ENCODE measurements at regions not wholly inside any gene's neighbourhood (a gene's known extent, or its start where the extent isn't known, plus 50 kb on each side); places are given as distances from the start of the nearest gene placed in this dataset.

DNA sequence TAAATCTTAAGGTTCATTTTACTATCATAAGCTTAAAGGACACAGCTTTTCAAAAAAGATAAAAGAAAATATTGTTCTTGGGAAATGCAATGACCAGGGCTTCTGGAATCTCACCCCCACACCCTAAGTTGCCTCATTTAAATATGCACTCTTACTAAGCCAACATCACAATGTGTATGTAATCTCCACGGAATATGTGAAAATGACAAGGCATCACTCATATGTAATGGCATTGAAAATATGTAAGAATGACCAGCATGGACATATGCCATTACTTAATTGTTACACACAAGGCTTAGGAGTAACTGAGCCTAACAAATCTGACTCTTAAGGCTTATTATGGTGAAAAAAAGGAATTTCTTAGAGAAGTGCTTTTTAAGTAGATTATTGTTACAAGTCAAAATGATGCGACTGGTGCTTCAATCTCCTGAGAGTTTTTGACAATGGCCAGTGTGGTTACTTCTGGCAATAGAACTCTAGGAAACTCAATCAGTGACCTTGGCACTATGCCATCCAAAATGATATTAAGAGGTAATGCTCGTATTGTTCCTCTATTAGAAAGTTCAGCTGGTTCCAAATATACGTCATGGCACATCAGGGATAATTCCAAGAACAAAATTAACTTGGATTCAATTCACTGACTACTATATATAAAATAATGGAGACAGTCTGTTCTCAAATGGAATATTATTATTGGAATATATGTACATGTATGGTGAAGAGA is 290.0 kb upstream of the PLSCR5 start:
- no peak for DNase-seq

DNA sequence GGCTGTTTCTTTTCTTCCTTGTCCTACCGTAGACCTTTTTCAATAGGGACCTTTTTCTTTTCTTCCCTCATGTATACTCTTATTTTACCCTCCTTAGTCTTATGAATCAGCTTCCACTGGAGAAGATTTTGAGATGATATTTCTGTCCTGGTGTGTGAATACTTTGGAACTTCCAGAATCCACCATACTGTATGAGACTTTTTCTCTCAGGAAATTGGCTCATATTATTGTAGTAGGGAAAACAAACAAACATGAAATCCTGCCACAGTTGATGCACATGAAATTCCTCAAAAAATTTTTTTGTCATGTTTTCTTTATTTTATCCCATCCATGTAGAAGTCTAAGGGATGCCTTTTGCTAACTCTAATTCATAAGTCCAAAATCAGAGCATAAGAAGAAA is 289.3 kb upstream of the PLSCR5 start:
- no peak for DNase-seq

DNA sequence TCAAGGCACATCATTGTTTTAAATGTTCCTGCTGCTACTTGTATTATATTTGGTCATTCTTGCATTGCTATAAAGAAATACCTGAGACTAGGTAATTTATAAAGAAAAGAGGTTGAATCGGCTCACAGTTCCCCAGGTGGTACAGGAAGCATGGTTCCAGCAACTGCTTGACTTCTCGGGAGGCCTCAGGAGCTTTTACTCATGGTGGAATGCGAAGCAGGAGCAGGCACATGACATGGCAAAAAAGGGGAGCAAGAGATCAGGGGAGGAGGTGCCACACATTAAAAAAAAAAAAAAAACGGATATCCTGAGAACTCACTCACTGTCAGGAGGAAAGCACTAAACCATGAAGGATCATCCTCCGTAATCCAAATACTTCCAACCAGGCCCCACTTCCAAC is 286.9 kb upstream of the PLSCR5 start:
- DNase-seq: no peak

DNA sequence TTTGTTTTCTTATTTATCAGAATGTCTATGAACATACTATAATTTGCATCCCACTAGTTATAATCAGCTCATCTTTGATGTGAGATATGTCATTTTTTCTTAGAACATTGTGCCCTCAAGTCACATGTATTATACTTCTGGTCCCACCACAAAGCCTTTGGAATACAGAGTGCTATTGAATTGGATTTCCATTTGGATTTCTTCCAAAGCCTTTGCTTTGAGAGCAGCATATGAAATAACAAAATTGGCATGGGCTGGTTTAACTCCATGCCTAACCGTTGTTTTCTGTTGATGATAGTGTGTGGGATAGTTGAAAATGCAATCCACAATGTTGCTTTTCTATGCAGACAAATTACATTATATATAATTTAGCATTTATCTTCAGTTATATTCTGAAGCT is 284.5 kb upstream of the PLSCR5 start:
- no peak for DNase-seq

DNA sequence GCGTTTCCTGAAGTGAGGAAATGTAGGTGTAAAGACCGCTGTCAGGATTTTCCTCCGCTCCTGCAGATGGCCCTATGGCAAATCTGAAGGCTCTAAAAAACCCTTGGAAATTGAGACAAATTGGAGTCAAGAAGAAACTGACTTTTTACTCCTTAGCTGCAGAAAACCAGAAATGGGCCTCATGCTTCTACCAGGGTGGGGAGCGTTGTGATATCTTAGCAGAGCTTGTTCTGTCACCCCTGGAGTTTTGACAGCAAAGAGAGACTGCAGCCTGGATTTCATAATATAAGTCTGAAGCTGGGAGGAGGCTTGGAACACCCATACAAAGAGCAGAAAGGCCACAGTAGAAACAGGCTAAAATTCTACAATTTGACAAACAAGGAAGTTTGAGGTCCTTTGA is 283.0 kb upstream of the PLSCR5 start:
- no peak for DNase-seq

DNA sequence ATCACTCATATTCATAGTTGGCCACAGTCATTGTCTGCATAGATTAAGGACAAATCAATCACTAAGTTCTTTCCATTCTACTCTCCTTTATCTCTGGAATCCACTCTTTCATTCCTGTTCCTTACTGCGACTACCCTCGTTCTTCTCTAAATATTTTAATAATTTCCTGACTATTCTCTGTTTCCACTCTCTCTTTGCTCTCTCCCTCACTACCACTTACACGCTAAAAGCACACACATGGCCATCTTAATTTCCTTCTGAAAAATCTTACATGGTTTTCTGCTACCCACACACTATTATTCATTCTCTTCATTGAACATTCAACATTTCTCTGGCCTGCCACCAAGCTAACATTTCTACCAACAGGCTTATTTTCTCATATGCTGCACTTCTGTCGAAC is 279.6 kb upstream of the PLSCR5 start:
- no peak for DNase-seq

DNA sequence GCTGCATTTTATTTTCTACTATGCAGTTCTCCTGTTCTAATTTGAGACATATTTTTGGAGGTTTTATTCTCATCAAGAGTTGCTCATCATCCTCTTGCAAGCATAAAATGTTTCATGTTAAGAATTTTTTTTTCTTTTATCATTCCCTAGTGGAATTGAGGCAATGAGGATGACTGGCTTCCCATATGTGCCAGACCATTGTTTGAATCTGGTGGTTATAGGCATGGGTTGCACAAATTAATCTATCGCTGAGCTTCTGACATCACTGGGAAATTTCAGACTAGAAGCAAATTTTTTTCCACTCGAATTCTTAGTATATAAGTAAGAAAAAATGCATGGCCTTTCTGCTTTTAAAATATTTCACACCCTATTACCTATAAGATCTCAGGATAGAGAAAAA is 279.1 kb upstream of the PLSCR5 start:
- no peak for DNase-seq

DNA sequence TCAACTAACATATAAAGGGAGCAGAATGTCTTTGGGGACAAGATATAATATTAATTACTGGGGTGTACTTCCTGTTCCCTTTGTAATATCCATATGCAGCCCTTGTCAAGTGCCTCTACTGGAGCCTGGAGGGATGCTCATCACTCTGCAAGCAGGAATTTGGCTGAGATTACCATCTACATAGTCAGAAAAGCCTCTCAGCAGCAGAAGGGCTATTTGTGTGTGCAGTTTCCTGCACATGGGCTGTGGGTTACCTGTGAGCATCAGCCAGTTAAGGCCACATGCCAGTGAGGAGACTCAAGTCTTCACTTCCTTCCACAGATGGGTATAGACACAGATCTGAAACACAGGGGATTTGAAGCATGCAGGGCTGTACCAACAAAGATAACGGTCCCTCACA is 278.1 kb upstream of the PLSCR5 start:
- DNase-seq: no peak

DNA sequence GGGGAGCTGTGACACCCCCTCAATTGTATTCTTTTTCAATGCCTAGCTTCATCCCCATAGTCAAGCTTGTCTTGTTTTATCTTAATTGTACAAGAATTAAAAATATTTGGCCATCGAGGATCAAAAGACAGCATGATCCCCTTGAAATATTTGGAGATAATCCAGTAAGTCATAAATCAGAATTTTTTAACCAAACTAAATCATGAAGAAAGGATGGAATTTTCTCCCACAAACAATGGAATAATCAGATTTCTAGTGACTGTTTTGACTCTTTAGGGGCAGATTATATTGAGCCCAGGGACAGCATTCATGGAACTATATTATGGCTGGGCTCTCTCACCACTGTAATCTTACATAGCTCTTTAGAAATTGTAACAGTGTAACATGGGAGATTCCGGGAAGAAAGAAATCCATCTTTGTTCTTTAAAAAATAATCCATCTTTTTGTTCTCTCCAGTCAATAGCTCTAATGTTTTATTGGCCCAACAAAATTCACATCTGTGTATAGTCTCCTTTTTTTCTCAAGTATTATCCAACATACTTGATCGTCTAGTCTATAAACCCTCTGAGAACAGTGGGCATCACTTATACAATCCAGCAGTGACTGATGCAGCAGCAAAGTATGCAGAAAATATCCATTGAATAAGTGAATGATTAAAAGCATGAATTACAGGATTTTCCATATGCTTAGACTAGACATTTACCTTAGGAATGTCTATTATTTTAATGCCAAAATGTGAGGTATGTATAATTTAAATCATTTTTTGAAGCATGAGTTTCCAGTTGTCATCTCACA is 277.0 kb upstream of the PLSCR5 start:
- DNase-seq: no peak

DNA sequence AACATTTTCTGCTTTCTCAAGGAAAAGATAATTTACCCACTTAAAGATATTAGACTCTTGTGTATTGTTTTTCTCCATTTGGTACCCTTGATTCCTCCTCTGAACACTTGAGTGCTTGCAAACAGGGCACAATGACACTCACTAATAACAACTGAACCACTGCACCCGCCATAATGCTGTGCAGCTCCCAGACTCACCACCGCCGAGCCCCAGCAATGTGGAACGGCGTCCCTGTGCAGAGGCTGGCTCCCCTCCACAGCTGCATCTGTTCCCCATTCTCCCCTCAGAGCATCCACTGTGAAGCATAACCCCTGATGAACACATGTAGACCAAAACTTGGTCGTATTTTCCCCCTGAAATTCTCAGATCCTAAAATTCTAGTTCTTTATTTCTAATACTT is 276.2 kb upstream of the PLSCR5 start:
- no peak for DNase-seq

DNA sequence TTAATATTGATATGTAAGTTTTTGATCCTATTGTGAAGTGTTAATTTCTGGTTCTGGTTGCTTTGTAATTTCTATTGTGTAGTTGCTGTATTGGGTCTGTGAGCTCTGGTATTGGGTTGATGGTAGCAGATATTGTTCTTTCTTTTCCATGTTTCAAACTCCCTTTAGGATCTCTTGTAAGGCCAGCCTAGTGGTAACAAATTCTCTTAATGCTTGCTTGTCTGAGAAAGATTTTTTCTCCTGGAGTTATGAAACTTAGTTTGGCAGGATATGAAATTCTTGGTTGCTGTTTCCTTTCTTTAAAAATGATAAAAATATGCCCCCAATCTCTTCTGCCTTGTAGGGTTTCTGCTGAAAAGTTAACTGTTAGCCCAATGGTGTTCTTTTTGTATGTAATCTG is 268.6 kb upstream of the PLSCR5 start:
- DNase-seq: no peak

DNA sequence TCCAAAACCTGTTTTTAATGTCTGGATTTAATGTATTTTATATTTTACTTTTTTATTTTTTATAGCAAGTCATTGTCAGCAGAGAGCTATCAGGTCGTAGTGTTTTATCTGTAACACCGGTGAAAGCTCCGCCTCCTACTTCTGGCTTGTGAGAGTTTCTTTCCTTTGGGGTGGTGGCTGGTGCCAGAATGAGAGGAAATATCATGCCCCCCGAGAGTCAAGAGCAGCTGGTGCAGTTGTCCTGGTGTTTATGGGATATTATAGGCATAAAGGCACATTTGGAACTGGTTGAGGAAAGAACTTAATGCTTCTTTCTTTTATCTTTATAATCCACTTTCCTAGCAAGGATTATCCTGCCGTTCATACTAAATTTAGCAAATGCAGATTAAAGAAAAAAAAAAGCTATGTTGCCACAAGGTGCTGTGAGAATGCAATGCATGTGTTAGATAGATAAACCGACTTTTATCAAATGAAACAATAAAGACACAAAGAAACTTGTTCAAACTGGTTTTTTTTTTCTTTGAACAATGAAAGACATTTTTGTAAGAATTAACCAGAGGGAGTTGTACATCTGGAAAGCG is 260.1 kb upstream of the PLSCR5 start:
- no peak for DNase-seq

DNA sequence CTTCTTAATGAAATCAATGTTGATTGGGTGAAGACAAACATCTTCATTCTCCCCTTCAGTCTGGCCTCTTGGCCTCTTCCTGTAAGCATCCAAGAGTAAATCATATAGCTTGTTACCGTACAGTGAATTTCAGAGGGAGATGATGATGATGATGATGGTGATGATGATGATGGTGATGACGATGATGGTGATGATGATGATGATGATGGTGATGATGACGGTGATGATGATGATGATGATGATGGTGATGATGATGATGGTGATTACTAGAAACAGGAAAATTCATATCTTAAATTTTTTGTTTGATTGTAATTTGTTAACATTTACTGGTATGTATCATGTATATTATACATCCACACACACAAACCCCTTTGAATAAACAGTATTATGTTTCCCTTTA is 256.1 kb upstream of the PLSCR5 start:
- DNase-seq: no peak

DNA sequence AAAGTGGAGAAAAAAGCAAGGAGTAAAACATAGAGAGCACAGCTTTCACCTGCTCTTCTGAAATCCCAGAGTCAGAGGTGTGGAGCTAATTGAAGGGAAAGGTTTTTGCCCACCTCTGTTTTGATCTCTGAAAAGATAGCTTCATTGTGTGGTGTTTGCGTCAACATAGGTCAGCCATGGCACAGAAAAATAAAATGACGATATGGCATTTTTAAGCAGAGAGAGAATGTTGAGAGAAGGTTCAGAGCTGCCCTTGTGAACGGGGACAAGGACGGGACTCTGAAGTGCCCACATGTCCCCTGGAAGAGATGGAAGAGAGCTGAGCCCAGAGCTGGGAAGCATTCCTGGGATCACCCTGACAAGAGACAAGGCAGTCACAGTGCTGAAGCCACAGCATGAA is 249.4 kb upstream of the PLSCR5 start:
- DNase-seq: no peak

DNA sequence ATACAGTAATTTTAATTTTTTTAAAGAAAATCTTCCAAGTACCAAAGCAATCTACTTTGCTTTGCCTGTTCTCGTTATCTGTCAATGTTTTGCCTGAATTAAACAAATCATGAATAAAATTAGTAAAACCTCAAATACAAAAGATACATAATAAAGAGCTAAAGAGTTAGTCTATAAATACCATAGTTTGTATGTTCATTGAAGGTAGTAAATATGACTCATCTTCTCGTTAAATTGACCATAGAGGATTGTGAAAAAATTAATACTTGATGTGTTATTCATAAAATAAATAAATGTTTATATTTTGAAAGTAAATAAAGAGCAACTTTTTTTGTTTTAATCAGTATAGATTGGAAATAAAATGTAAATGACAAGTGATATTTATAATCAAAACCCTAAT is 246.5 kb upstream of the PLSCR5 start:
- no peak for DNase-seq

DNA sequence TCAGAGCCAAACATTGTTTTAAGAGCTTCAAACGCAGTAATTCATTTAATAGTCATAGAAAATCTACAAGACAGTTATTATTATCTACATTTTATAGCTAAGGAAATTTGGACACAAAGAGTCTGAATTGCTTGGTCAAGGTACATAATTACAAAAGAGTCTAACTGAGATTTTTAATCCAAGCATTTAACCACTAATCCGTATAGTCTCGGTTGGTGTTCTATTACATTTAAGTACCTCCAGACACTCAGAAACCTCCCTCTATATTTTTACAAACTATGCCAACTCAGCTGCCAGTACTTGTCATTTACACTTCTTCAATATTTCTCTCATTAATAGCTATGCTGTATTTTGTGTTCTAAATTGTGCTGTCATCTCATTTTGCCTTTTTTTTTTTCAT is 240.2 kb upstream of the PLSCR5 start:
- no peak for DNase-seq

DNA sequence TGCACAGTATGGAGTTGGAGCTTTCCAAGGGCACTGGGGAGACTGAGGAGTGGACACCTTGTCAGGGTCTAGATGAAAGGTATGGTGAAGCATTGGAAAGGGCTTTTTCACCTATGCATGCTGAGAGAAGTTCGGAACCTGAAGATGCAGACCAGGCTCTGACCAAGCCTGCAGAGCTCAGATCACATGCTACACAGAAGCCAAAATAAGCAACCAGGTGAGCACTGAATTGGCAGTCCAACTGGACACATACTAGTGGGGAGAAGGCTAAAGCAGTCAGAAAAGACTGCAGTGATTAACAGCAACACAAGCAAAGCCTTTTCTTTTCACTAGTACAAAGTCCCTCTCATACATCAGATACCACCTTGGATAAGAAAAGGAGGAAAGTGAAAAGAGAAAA is 238.3 kb upstream of the PLSCR5 start:
- DNase-seq: no peak

DNA sequence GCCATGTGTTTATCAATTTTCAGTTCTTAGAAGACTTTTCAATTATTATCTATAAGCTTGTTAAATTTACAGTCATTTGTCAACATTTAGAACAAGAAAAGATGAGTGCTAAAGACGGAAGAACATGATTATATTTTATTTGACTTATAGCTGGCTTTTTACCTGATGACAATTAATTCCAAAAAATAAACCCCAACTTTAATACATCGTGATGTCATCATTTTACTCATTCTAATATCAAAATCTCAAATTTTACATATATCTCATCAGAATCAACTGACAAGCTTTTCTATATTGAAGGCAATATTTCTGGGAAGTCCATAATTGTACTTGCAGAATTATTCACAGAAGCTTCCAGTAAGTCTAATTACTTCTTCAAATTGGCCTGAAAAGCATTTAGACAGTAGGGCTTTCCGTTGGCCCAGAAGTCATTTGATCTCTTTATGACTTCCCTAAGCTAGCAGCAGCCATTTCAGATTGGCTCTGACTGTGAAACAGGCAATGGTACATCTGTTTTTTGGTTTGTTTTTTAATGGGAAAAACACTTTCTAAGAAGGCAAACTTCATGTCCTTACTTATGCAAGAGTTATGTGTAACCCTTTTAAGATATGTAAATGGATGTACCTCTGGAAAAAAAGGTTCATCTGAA is 234.7 kb upstream of the PLSCR5 start:
- DNase-seq: no peak

DNA sequence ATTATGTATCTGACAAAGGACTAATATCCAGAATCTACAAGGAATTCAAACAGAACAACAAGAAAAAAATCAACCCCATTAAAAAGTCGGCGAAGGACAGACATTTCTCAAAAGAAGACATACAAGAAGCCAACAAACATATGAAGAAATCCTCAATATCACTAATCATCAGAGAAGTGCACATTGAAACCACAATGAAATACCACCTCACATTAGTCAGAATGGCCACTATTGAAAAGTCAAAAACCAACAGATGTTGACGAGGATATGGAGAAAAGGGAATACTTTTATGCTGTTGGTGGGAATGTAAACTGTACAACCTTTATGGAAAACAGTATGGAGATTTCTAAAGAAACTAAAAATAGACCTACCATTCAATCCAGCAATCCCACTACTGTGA is 233.1 kb upstream of the PLSCR5 start:
- DNase-seq: no peak

DNA sequence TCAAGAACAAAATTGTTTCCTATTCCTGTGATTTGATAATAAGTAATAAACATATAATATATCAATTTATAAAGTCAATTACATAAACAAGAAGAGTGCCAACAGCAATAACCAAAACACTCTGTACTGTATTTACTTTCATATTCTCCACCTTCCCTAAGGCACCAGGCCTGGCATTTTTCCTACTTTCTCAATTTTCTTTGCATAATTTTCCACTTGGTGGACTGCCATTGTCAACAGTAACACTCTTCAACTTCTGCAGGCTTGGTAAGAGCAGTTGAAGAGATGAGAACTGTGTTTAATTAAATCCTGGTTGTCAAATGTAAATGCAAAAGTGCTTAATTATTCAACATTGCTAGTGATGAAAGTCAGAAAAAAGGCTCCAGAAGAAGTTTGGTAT is 229.8 kb upstream of the PLSCR5 start:
- DNase-seq: no peak

DNA sequence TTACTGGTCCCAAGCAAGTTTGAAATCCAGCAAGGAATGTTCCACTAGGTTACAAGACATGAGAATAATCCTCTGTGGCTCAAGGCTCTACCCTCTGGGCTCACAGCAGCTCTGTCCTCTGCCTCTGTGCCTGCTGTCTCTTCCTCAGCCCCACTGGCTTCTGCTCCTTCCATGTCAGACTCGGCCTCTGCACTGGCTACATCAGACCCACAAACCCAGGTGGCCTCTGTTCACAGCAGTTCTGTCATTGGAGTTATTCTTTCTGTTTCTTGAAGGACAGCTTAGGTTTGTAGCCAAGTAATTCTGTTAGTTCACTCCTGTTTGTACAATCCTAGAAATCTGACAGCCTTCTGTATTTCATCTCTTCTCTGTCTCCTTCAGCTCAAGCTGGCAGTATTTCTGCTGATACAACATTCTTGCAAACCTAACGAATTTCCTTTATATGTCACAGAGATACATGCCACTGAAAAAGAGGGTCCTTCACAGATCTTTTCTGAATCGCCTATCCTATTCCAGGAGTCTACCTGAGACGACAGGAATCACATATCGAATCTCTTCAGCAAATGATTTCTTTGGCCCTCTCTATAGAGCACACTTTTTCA is 227.8 kb upstream of the PLSCR5 start:
- DNase-seq: no peak

DNA sequence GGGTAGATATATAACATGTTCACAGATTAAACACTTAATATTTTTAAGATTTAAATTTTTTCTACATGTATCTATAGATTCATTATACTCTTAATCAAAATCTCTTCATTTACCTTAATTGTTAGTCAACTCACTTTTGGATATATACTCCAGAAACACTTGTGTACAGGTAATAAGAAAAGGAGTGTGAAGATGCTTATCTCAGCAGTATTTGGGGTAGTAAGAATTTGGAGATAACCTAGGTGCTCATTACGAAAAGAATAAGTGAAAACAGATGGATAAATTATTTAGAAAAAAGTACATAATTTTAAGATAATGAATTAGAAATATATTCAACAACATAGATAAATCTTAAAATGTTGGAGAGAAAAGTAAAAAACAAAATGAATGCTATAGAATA is 226.5 kb upstream of the PLSCR5 start:
- DNase-seq: no peak

DNA sequence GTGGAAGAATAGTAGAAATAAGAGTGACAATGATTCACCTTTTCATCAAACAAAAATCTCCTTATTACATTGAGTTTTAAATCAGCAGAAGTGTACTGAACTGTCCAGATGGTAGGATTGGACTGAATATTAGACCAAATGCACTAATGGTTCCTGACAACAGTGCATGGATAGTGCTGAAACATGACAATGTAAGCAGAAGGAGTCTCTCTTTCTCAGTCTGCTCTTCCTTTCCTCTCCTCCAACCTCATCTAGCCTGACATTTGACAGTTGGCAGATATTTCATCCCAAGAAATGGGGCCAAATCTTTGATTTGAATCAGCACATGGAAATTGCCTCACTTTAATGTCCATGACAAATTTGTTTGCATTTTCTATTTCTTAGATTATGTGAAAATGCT is 225.1 kb upstream of the PLSCR5 start:
- DNase-seq: no peak

DNA sequence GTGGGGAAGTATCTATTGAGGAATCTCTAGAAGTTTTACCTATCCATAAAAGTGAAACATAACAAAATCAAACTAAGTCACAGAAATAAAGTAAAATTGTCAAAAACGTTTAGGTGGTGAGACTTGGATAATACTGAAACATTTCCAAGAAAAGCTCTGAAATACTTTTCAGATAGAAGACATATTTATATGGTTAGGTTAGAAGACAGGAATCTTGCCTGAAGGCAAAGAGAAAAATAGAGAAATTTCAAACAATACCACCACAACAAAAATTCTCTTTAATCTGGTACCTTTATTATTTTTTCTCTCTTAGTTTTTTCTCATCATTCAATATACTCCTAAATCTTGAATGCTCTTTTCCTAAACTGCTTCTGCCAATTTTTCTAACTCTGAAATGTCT is 222.7 kb upstream of the PLSCR5 start:
- DNase-seq: no peak

All from NCI-H510A treated with DMSO at 0.1 percent for 48 hours (cell line).